ENCODE measurements at regions not wholly inside any gene's neighbourhood (a gene's known extent, or its start where the extent isn't known, plus 50 kb on each side); places are given as distances from the start of the nearest gene placed in this dataset.
A peak's percentile ranks its signal among the peaks of the same experiment; 100 is the strongest.

DNA sequence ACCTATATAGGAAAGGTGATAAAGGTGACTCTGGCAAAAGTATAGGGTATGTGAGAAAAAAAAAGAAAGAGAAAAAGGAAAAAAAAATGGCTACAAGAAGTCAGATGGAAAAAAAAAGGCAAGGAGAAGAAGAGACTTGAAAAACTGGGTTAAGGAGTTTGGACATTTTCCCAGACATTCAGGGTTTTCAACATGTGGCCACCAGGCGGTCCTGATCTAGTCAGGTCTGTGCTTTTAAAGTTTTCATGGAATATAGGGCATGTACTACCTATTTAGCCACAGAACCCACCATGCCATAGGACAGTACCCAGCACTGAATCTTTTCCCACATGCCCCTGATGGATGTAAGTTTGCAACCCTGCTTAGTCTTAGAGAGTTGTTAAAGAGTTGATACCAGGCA, 433.7 kb downstream of the MAFB start:
- Histone ChIP-seq H3K36me3 (ENCODE audit: low read depth) (no peaks in the 10 kb centered on the region), H3K9me2 (ENCODE audit: insufficient read depth) (no peaks in the 10 kb centered on the region), H4K20me1 (ENCODE audit: insufficient read depth) (no peaks in the 10 kb centered on the region), H3K9me3 (ENCODE audit: low read depth) (no peaks in the 10 kb centered on the region), H3F3A (ENCODE audit: insufficient read depth) (no peaks in the 10 kb centered on the region), H3K4me2 (ENCODE audit: unreplicated experiment) (no peak overlapping the region), H3K9ac (no peak overlapping the region), H3K4me1 (ENCODE audit: insufficient read depth) (peaks cover 7% of the 10 kb centered on the region), H3K4me3 (no peak overlapping the region), H3K79me2 (ENCODE audit: insufficient read depth) (no peaks in the 10 kb centered on the region), H3K27me3 (replicated peaks; ENCODE audit: insufficient read depth) (0 out of 2 replicates have a peak, but pooled peaks cover 4% of the 10 kb centered on the region), H2AFZ (no peak overlapping the region), H3K27ac (no peak overlapping the region)
- in situ Hi-C loops (cut with MboI) = no loop called here
- peak; percentile 61 for DNase-seq
- TF ChIP-seq EZH2 (IDR thresholded peaks at IDR 0.05; ENCODE audit: insufficient read depth, poor library complexity, severe bottlenecking) = no peak
- TF ChIP-seq EZH2phosphoT487 (IDR thresholded peaks at IDR 0.05; ENCODE audit: insufficient read depth, low read depth) = no peak
- WGBS, 2 experiments (ENCODE audit: low coverage in 1 of 2, low lambda C conversion rate in 2 of 2, missing lambda C conversion rate in 2 of 2) = 0 to 18% methylated on average over 1 of the region's 1 CpG

DNA sequence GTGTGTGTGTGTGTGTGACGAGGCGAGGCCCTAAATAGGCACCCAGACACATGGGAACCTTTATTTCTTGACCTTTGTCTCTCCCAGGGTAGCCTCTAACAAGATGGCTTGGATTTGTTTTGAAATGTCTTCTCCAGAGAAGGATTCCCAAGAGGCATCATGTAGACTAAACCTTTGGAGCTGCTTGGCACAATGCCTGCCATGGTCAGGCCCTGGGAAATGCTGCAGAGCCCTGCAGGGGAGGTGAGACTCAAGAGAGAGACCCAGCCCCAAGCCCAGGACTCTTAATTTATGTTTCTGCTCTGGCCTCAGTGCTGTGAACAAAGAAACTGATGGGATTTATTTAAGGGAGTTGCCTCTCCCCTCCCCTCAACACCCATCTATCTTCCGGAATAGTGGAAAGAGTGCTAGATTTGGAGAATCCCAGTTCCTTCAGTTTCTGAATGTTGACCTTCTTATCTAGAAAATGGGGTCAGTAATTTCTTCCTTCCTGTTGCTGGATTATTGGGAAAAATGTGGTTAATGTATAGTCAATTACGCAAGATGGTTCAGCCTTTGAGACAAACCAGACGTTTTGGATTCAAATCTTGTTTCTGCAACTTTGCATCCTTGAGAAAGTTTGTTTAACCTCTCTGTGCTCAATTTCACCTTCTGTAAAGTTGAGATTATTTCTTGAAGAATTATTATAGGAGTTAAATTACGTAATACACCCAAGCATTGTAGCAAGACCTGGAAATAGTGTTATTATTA, 434.8 kb downstream of the MAFB start:
- Histone ChIP-seq H3K9ac (no peak overlapping the region), H3K27ac (no peak overlapping the region), H3K4me3 (no peak overlapping the region), H3K27me3 (replicated peaks; ENCODE audit: insufficient read depth) (0 out of 2 replicates have a peak, but pooled peaks cover 4% of the 10 kb centered on the region), H4K20me1 (ENCODE audit: insufficient read depth) (no peaks in the 10 kb centered on the region), H3K4me1 (ENCODE audit: insufficient read depth) (peaks cover 7% of the 10 kb centered on the region), H2AFZ (no peak overlapping the region), H3K79me2 (ENCODE audit: insufficient read depth) (no peaks in the 10 kb centered on the region), H3K36me3 (ENCODE audit: low read depth) (no peaks in the 10 kb centered on the region), H3K9me2 (ENCODE audit: insufficient read depth) (no peaks in the 10 kb centered on the region), H3K9me3 (ENCODE audit: low read depth) (no peaks in the 10 kb centered on the region), H3F3A (ENCODE audit: insufficient read depth) (no peaks in the 10 kb centered on the region), H3K4me2 (ENCODE audit: unreplicated experiment) (no peak overlapping the region)
- in situ Hi-C loops (cut with MboI) = no loop called here
- DNase-seq = peak; percentile 47
- TF ChIP-seq EZH2phosphoT487 (IDR thresholded peaks at IDR 0.05; ENCODE audit: insufficient read depth, low read depth) (no peak), EZH2 (IDR thresholded peaks at IDR 0.05; ENCODE audit: insufficient read depth, poor library complexity, severe bottlenecking) (no peak)
- WGBS, 2 experiments (ENCODE audit: low coverage in 1 of 2, low lambda C conversion rate in 2 of 2, missing lambda C conversion rate in 2 of 2) = 76% methylated on average over 6 of the region's 6 CpGs

DNA sequence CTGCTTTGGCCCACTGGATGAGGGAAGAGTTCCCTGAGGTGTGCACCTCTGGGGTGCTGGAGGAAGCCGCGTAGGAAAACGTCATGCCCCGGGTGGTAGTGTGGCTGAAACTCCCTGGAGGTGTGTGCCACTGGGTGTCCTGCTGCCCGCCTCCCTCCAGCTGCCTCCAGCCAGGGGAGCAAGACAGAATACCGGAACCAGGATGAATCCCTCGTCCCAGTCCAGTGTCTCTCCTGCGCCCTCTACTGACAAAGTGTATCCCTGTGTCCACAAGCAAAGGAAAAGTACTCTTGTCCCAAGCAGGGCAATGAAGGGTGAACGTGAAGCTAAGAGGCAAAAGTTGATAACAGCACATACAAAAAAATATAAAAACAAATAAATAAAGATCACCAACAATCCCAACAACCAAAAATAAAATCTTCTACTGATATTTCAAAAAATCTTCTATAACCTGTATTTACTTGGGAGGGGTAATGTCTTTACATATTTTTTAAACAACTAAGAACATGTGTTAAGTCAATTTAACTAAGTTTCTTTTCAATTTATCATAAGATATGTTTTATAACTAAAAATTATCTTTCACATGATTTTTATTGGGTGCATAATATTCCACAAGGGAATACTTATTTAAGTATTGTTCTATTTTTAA, 437.6 kb downstream of the MAFB start:
- Histone ChIP-seq H3K4me2 (ENCODE audit: unreplicated experiment) (no peak overlapping the region), H3K9me2 (ENCODE audit: insufficient read depth) (no peaks in the 10 kb centered on the region), H3K27ac (no peak overlapping the region), H4K20me1 (ENCODE audit: insufficient read depth) (no peaks in the 10 kb centered on the region), H3F3A (ENCODE audit: insufficient read depth) (no peaks in the 10 kb centered on the region), H2AFZ (no peak overlapping the region), H3K4me3 (no peak overlapping the region), H3K9ac (no peak overlapping the region), H3K4me1 (ENCODE audit: insufficient read depth) (peaks cover 7% of the 10 kb centered on the region), H3K9me3 (ENCODE audit: low read depth) (no peaks in the 10 kb centered on the region), H3K79me2 (ENCODE audit: insufficient read depth) (no peaks in the 10 kb centered on the region), H3K36me3 (ENCODE audit: low read depth) (no peaks in the 10 kb centered on the region), H3K27me3 (replicated peaks; ENCODE audit: insufficient read depth) (no peaks in the 10 kb centered on the region)
- 46 to 48% methylated on average over 9 of the region's 9 CpGs for WGBS, 2 experiments (ENCODE audit: low coverage in 1 of 2, low lambda C conversion rate in 2 of 2, missing lambda C conversion rate in 2 of 2)
- TF ChIP-seq EZH2 (IDR thresholded peaks at IDR 0.05; ENCODE audit: insufficient read depth, poor library complexity, severe bottlenecking) = no peak
- TF ChIP-seq EZH2phosphoT487 (IDR thresholded peaks at IDR 0.05; ENCODE audit: insufficient read depth, low read depth) = no peak
- DNase-seq = peak; percentile 60
- in situ Hi-C loops (cut with MboI) = no loop called here

DNA sequence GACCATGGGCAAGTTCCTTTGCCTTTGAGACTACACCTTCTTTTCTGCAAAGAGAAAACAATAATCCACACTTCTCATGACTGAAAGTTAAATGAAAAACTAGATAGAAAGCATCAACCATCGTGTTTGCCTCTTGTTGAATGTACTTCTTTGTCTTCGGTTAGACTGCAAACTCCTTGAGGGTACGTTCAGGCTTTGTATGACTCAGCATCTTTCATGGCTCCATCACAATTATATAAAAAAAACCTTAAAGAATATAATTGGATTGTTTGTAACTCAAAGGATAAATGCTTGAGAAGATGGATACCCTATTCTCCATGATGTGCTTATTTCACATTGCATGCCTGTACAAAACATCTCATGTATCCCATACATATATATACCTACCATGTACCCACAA, 439.2 kb downstream of the MAFB start:
- H3K9ac ChIP-seq = no peak overlapping the region
- no peaks in the 10 kb centered on the region for H3K9me3 ChIP-seq (ENCODE audit: low read depth)
- 69 to 72% methylated on average over 3 of the region's 3 CpGs for WGBS, 2 experiments (ENCODE audit: low coverage in 1 of 2, low lambda C conversion rate in 2 of 2, missing lambda C conversion rate in 2 of 2)
- H3K9me2 ChIP-seq (ENCODE audit: insufficient read depth) = no peaks in the 10 kb centered on the region
- TF ChIP-seq EZH2phosphoT487 (IDR thresholded peaks at IDR 0.05; ENCODE audit: insufficient read depth, low read depth) = no peak
- TF ChIP-seq EZH2 (IDR thresholded peaks at IDR 0.05; ENCODE audit: insufficient read depth, poor library complexity, severe bottlenecking) = no peak
- H3K4me3 ChIP-seq = no peak overlapping the region
- H4K20me1 ChIP-seq (ENCODE audit: insufficient read depth) = no peaks in the 10 kb centered on the region
- DNase-seq = no peak
- no peaks in the 10 kb centered on the region for H3K36me3 ChIP-seq (ENCODE audit: low read depth)
- H3K27ac ChIP-seq = no peak overlapping the region
- no peak overlapping the region for H3K4me2 ChIP-seq (ENCODE audit: unreplicated experiment)
- no peaks in the 10 kb centered on the region for H3K79me2 ChIP-seq (ENCODE audit: insufficient read depth)
- 0 out of 2 replicates have a peak, but pooled peaks cover 2% of the 10 kb centered on the region for H3K27me3 ChIP-seq (replicated peaks; ENCODE audit: insufficient read depth)
- no peaks in the 10 kb centered on the region for H3F3A ChIP-seq (ENCODE audit: insufficient read depth)
- in situ Hi-C loops (cut with MboI) = no loop called here
- no peak overlapping the region for H2AFZ ChIP-seq
- peaks cover 2% of the 10 kb centered on the region for H3K4me1 ChIP-seq (ENCODE audit: insufficient read depth)
